ENCODE measurements at regions not wholly inside any gene's neighbourhood (a gene's known extent, or its start where the extent isn't known, plus 50 kb on each side); places are given as distances from the start of the nearest gene placed in this dataset.
"Not testable (repeated sequence)": the region's sequence is repeated elsewhere in the genome, so short reads cannot be mapped to it uniquely, and the experiment has no call there.

GRCh38 chr12:12007713-12008231 lies 63.0 kb upstream of the BCL2L14 start:
- WGBS, 4 donors: 90 to 95% (median 90%) methylated on average over 9 of the region's 9 CpGs
- TF ChIP-seq POLR2A (IDR thresholded peaks at IDR 0.05): no peak
- no peak for TF ChIP-seq CTCF (IDR thresholded peaks at IDR 0.05)
- DNase-seq (no peak), ATAC-seq (no peak)
- no peaks in the 10 kb centered on the region for H3K27me3 ChIP-seq
- peak overlapping the region in 1 of 12 donors; percentile 92 for H3K27ac ChIP-seq
- H3K9me3 ChIP-seq: no peaks in the 10 kb centered on the region
- H3K4me1 ChIP-seq: peaks cover 0 to 55% (median 2%) of the 10 kb centered on the region in 12 donors
- intact Hi-C loops (cut with DNase I): no loop called here
- H3K4me3 ChIP-seq: no peak overlapping the region
- no peaks in the 10 kb centered on the region for H3K36me3 ChIP-seq

- H3K4me1 ChIP-seq: peaks cover 0 to 55% (median 2%) of the 10 kb centered on the region in 12 donors
- peak overlapping the region in 1 of 12 donors; percentile 92 for H3K27ac ChIP-seq
- H3K27me3 ChIP-seq: no peaks in the 10 kb centered on the region
- ATAC-seq (no peak), DNase-seq (no peak)
- intact Hi-C loops (cut with DNase I): no loop called here
- no peak overlapping the region for H3K4me3 ChIP-seq
- TF ChIP-seq CTCF (IDR thresholded peaks at IDR 0.05): peak in 6 of 12 donors; percentile 13 to 31 (median 21)
- TF ChIP-seq POLR2A (IDR thresholded peaks at IDR 0.05): no peak
- no peaks in the 10 kb centered on the region for H3K9me3 ChIP-seq
- H3K36me3 ChIP-seq: no peaks in the 10 kb centered on the region
- 80 to 87% (median 84%) methylated on average over 8 of the region's 8 CpGs for WGBS, 4 donors
Measured at GRCh38 chr12:12008232-12008850, 62.4 kb upstream of the BCL2L14 start.

GRCh38 chr12:12008931-12009611 lies 61.7 kb upstream of the BCL2L14 start:
- no peaks in the 10 kb centered on the region for H3K36me3 ChIP-seq
- ATAC-seq: no peak
- 87 to 93% (median 91%) methylated on average over 13 of the region's 13 CpGs for WGBS, 4 donors
- TF ChIP-seq POLR2A (IDR thresholded peaks at IDR 0.05) (no peak), CTCF (IDR thresholded peaks at IDR 0.05) (peak in 1 of 12 donors; percentile 7)
- no peak overlapping the region for H3K4me3 ChIP-seq
- intact Hi-C loops (cut with DNase I): no loop called here
- H3K4me1 ChIP-seq: peaks cover 0 to 55% (median 2%) of the 10 kb centered on the region in 12 donors
- no peak for DNase-seq
- peak overlapping the region in 2 of 12 donors; percentile 33 to 92 for H3K27ac ChIP-seq
- no peaks in the 10 kb centered on the region for H3K27me3 ChIP-seq
- H3K9me3 ChIP-seq: no peaks in the 10 kb centered on the region

GRCh38 chr12:12009749-12010276 lies 60.9 kb upstream of the BCL2L14 start:
- not testable (repeated sequence) for H3K27me3 ChIP-seq, H3K9me3 ChIP-seq, DNase-seq, H3K36me3 ChIP-seq, ATAC-seq
- H3K4me3 ChIP-seq: peak overlapping the region in 9 of 12 donors; percentile 9 to 36 (median 19)
- intact Hi-C loops (cut with DNase I): loop anchor here in 1 of 10 donors (10.0 kb wide), 1 partner anchor 115 kb away; no protein-coding TSS in a partner anchor
- H3K27ac ChIP-seq: peak overlapping the region in 7 of 12 donors; percentile 5 to 92 (median 47)
- H3K4me1 ChIP-seq: peaks cover 0 to 55% (median 2%) of the 10 kb centered on the region in 12 donors
- WGBS, 4 donors: 69 to 87% (median 83%) methylated on average over 5 to 6 of the region's 6 CpGs
